GM03348 (cell line): ENCODE measurements at regions not wholly inside any gene's neighbourhood (a gene's known extent, or its start where the extent isn't known, plus 50 kb on each side); places are given as distances from the start of the nearest gene placed in this dataset.

Experiments used
- DNase-seq: peaks from one replicate; pipeline ENCODE4 v3.0.0; 2012; ENCODE audit warnings: low spot score

DNA sequence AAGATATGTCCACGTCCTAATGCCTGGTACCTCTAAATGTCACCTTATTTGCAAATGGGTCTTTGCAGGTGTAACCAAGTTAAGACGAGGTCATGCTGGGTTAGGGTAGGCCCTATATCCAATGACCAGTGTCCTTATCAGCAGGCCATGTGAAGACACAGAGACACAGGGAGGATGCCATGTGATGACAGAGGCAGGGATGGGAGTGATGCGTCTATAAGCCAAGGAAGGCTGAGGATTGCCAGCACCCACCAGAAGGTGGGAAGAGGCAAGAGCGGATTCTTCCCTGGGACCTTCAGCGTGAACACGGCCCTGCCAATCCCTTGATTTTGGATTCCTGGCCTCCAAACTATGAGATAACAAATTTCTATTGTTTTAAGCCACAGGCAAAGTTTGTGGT lies 123.4 kb upstream of the CXCL14 start:
- no peak for DNase-seq

DNA sequence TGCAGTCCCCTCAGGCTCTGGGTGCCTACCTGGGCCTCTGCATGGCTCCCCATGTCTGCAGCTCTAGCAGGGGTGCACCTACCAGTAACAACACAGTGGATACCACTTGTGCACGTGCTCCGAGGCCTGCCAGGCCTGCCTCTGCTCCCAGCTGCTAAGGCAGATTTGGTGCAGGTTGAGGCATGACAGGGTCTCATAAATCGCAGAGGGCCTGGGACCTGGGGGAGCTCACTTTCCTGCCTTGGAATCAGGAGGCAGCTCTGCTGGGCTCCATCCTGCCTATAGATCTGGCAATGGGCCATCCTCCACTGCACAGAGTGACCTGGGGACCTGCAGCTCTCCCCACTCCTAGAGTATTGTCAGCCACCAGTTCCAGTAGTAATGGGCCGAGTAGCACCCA lies 121.9 kb upstream of the CXCL14 start:
- no peak for DNase-seq

GRCh38 chr5:135697959-135698345 lies 119.2 kb upstream of the CXCL14 start:
- DNase-seq = no peak

GRCh38 chr5:135697251-135697958 lies 118.6 kb upstream of the CXCL14 start:
- no peak for DNase-seq

DNA sequence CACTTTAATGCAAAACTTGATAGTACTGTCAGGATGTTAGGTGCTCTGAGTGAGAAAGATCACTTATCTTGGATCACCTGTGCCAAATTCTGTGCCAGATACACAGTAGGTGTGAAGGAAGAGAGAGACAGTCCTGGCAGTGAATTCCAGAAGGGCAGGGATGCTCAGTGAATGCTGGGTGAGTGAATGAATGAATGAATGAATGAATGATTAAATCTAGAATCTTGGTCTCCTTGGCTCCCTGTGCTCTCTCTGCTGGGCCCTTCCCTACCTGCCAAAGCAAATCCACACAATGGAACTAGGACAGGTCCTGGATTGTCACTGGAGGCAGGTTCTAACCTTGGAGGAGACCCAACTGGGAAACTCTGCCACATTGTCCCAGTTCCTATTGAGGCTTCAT lies 117.5 kb upstream of the CXCL14 start:
- DNase-seq = no peak

GRCh38 chr5:135695656-135696313 lies 117.0 kb upstream of the CXCL14 start:
- DNase-seq = no peak

- no peak for DNase-seq
Observed at GRCh38 chr5:135694906-135695305, 116.1 kb upstream of the CXCL14 start.

DNA sequence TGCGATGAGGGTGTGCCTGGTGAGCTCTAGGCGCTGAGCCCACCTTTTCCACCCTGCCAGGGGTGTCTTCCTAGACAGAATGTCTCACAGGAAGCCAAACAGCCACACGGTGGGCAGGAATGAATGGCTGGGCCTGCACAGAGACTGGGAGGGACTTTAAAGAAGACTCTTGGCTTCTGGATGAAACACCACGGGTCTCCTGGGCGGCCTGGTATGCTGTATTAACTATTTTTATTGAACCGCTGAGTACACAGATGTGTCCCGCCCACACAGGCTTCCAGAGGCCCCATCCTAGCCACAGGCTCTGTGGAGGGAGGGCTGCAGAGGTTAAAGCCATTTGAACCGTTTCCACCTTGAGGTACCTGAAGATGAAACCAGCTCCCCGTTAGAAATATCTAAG lies 115.2 kb upstream of the CXCL14 start:
- no peak for DNase-seq

DNA sequence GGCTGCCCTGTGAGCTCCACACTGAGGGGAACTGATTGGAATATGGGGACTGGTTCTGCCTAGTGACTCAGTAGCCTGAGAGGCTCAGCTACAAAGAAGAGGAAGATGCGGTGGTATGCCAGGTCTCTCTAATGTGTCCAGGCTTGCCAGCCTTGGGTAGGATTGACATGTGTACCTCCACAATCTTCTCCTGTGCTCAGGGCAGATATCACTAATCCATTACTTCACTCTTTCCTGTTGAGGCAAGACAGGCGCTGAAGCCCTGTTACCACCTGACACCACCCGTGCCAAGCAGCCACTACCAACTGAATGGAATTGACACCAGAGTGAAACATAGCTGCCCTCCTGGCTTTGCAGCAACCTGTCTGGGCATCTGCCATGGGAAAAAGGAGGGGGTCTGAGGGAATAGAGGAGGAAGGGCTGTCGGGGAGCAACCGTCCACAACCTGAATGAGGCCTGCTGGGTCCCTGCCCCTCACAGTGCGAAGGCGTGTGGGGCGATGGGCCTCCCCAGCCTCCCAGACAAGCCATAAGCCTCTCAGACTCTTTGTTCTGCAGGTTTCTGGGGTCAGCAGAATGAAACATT lies 114.7 kb upstream of the CXCL14 start:
- DNase-seq = no peak

DNA sequence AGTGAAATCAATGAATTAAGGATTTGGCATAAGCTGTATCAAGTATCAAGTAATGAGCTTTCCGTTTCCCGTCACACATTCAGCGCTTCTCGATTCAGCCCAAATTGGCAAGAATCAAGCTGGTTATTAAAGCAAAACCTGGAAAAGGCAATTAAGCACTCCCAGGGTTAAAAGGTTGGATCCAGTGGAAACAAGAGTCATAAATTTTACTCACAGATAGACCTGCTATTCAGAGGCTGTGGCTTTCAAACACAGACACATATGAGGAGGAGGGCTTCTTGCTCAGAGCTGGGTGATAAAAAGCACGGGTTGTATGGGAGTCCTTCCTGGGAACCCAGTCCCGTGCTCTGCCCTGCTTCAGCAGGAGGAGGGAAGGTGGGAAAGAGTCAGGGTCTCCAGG lies 112.3 kb upstream of the CXCL14 start:
- DNase-seq = no peak

GRCh38 chr5:135690466-135690865 lies 111.7 kb upstream of the CXCL14 start:
- no peak for DNase-seq

DNA sequence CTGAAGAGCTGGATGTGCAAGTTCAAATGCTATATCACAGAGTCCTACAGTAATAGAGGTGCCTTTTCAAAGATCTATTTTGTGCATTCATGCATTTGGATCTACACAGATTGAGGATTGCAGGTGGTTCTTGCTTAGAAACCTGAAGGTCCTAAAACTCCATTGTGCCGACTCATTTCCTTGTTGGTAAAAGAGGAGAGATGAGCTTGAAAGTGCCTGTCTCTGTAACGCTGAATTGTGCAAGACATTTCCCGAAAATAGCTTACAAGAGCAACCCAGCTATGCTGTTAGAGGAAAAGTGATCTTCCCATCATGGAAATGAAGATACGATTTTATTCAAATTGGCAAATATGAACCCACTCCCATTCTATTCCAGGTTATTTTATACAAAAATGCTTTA lies 110.7 kb upstream of the CXCL14 start:
- no peak for DNase-seq

GRCh38 chr5:135688385-135688784 lies 109.6 kb upstream of the CXCL14 start:
- no peak for DNase-seq

- no peak for DNase-seq
Observed at GRCh38 chr5:135683189-135683588, 104.4 kb upstream of the CXCL14 start.

DNA sequence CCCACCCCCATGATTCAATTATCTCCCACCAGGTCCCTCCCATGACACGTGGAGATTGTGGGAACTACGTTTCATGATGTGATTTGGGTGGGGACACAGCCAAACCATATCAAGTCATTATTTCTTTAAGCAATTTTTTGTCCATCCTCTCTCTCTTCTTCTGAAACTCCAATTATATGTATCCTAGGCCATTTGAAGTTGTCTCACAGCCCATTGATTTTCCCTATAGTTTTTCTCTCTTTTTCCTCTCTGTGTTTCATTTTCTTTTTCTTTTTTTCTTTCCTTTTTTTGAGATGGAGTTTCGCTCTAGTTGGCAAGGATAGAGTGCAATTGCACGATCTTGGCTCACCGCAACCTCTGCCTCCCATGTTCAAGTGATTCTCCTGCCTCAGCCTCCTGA lies 101.9 kb upstream of the CXCL14 start:
- DNase-seq = no peak

DNA sequence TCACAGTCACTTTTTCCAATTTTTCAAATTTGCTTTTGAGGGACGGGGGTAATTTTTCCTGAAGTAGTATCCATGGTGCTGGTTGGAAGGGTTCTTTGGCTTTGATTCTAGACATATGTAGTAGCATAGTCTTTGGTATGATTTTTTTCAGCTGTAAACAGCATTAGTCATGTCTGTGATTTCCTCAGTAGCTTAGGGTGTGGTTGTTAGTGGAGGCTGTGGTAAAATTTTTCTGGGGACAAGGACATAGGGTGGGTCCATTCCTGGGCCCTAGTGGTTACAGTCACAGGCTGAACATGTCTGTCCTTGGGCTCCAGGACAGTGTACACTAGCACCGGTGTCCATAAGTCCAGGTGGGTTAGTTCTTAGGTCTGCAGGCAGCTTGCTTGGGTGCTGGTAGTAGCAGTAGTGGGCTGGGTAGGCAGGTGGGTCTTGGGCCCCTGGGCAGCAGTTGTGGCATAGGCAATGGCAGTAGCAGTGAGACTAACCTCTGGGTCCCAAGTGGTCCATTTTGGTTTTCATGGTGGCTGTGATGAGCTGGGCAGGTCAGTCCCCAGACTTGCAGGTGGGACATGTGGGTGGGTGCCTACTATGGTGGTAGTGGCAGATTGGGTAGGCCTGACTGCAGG lies 100.0 kb upstream of the CXCL14 start:
- no peak for DNase-seq

GRCh38 chr5:135671966-135672365 lies 93.2 kb upstream of the CXCL14 start:
- DNase-seq = no peak

DNA sequence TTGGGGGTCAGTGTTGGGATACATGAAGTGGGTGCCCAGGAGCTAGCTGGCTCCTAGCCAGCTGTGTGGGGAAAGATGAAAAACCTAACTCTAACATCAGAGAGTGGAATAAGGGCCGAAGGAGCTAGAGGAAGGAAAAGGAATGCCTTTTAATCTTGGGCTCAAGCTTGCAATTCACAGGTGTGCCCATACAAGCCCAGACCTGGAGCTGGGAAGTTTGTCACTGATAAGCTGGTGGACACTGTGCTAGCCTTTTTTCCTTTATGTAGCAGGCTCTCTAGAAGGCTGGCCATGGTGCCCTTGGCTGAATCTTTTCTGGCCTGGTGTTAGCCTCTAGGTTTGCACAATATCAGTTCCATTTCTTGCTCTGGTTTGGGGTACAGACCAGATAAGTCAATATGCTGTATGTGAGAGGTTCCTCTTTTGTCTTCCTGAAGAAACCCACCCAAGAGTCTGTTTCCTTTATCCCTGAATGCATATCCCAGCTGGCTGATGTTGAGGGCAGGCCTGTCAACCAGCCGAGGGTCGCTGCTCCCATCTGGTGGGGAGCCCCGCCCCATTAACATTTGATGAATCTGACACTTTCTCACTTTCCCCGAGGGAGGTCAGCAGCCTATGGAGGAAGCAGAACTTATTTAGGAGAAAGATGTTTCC lies 92.4 kb upstream of the CXCL14 start:
- DNase-seq = no peak

GRCh38 chr5:135670588-135670987 lies 91.8 kb upstream of the CXCL14 start:
- no peak for DNase-seq

GRCh38 chr5:135669416-135669815 lies 90.6 kb upstream of the CXCL14 start:
- DNase-seq = no peak

DNA sequence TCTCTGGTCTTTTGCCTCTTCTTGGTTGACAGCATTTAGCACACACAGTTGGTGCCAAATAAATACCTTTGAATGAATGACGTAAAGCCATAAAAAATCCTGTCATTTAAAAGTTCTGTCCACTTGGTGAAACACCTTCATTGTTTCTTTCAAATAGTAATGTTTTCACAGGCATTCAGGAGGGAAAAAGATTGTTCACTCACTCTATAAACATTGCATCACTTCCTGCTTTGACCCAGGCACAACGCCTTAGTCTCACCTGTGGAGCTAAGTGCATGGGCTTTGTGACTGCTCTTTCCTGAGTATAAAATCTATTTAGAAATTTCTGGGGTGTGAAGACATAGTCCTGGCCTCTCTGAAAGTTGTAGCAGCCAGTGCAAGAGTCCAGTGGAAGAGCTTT lies 88.9 kb upstream of the CXCL14 start:
- no peak for DNase-seq

DNA sequence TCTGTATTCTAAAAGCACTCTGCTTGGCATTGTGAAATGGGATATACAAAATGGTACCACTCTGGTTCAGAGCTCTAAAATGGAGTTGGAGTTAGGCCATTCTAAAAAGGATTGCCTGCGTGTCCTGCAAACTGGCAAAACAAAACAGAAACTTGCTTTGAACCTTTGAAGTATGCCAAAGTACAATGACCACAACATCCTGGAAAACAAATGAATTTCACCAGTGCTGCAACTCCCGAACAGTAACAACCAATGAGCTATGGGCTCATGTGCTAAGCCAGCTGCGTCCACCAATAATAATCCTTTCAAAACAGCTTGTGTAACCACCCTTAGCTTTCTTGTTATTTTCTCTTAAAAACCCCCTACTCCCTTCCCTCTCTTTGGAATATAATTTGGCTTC lies 88.4 kb upstream of the CXCL14 start:
- DNase-seq = no peak

DNA sequence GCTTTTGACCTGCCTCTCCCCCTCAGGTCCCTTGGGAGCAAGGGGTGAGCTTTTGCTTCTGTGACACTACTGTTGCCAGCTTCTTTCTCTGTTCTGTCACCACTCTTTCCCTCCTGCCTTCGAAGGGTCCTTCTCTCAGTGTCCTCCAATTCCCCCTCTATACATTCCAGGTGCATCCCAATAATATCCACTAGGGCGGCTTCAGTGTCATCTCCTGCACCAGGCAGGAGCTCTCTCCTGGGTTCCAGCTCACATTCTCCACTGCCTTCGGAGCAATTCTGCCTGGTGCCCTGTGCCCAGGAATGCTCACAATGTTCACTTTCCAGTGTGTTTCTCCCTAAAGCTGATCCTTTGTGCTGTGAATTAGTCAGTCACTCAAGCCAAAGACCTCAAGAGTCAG lies 83.9 kb upstream of the CXCL14 start:
- DNase-seq = no peak
